ENCODE measurements at regions not wholly inside any gene's neighbourhood (a gene's known extent, or its start where the extent isn't known, plus 50 kb on each side); places are given as distances from the start of the nearest gene placed in this dataset.

DNA sequence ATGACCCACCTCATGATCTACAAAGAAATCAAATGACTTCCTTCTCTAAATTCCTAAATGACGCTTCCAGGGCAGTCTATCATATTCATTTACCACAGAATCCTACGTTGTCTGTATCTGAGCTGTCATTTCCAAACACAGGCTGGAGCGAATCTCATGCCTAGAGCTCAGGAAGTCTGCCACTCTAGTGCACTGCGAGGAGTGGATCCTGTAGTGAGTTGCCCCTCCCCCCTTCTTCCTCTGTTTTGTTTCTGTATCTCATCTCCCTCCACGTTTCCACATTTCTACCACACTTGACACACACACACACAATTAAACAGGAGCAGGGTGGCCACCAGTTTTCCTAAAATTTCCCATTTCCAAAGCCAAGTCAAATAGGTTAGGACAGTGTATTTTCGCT, 415.4 kb upstream of the PRICKLE1 start:
- TF ChIP-seq ZNF121 (CRISPR knock-in tag; IDR thresholded peaks at IDR 0.05) (no peak), ESRRA (CRISPR knock-in tag; IDR thresholded peaks at IDR 0.05; ENCODE audit: borderline replicate concordance) (no peak), SP1 (CRISPR knock-in tag; conservative IDR thresholded peaks at IDR 0.05) (no peak), FOXK1 (CRISPR knock-in tag; IDR thresholded peaks at IDR 0.05) (no peak), IRF2 (CRISPR knock-in tag; IDR thresholded peaks at IDR 0.05; ENCODE audit: borderline replicate concordance, low read depth) (no peak), GTF2I (CRISPR knock-in tag; conservative IDR thresholded peaks at IDR 0.05) (no peak), TCF7 (CRISPR knock-in tag; IDR thresholded peaks at IDR 0.05; ENCODE audit: low read depth) (no peak)
- TF ChIP-seq, protein P1, sequence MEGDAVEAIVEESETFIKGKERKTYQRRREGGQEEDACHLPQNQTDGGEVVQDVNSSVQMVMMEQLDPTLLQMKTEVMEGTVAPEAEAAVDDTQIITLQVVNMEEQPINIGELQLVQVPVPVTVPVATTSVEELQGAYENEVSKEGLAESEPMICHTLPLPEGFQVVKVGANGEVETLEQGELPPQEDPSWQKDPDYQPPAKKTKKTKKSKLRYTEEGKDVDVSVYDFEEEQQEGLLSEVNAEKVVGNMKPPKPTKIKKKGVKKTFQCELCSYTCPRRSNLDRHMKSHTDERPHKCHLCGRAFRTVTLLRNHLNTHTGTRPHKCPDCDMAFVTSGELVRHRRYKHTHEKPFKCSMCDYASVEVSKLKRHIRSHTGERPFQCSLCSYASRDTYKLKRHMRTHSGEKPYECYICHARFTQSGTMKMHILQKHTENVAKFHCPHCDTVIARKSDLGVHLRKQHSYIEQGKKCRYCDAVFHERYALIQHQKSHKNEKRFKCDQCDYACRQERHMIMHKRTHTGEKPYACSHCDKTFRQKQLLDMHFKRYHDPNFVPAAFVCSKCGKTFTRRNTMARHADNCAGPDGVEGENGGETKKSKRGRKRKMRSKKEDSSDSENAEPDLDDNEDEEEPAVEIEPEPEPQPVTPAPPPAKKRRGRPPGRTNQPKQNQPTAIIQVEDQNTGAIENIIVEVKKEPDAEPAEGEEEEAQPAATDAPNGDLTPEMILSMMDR (IDR thresholded peaks at IDR 0.05): no peak
- TF ChIP-seq, protein P2, sequence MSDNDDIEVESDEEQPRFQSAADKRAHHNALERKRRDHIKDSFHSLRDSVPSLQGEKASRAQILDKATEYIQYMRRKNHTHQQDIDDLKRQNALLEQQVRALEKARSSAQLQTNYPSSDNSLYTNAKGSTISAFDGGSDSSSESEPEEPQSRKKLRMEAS (CRISPR knock-in tag; IDR thresholded peaks at IDR 0.05): no peak
- TF ChIP-seq, protein P3, sequence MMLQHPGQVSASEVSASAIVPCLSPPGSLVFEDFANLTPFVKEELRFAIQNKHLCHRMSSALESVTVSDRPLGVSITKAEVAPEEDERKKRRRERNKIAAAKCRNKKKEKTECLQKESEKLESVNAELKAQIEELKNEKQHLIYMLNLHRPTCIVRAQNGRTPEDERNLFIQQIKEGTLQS (CRISPR knock-in tag; conservative IDR thresholded peaks at IDR 0.05): no peak
- TF ChIP-seq, protein P4, sequence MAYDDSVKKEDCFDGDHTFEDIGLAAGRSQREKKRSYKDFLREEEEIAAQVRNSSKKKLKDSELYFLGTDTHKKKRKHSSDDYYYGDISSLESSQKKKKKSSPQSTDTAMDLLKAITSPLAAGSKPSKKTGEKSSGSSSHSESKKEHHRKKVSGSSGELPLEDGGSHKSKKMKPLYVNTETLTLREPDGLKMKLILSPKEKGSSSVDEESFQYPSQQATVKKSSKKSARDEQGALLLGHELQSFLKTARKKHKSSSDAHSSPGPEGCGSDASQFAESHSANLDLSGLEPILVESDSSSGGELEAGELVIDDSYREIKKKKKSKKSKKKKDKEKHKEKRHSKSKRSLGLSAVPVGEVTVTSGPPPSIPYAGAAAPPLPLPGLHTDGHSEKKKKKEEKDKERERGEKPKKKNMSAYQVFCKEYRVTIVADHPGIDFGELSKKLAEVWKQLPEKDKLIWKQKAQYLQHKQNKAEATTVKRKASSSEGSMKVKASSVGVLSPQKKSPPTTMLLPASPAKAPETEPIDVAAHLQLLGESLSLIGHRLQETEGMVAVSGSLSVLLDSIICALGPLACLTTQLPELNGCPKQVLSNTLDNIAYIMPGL (CRISPR knock-in tag; IDR thresholded peaks at IDR 0.05): no peak

All from WTC11 (cell line).